CD8-positive, alpha-beta memory T cell (primary cell): ENCODE measurements at regions not wholly inside any gene's neighbourhood (a gene's known extent, or its start where the extent isn't known, plus 50 kb on each side); places are given as distances from the start of the nearest gene placed in this dataset.
A peak's percentile ranks its signal among the peaks of the same experiment; 100 is the strongest.

Experiments
- CTCF ChIA-PET: fragments of 350-600 bp; sonication (Branson Sonifier 250); formaldehyde crosslinking; loops from one replicate; lab custom pipeline; 2021; ENCODE audit warnings: antibody characterized with exemption; lab: Charles Lee
- POLR2A ChIA-PET: fragments of 350-600 bp; sonication (Branson Sonifier 250); formaldehyde crosslinking; loops from one replicate; lab custom pipeline; 2021; ENCODE audit warnings: antibody characterized with exemption; lab: Charles Lee
- DNase-seq, 5 donors: peaks; one replicate each; pipeline versions ENCODE4 v3.0.0 to v3.0.0-alpha.2; 2020 to 2022; ENCODE audit warnings: mixed read lengths in 1 of 5
- H3K27ac ChIP-seq: one replicate; pipeline ENCODE4 v1.7.0; 2013; ENCODE audit warnings: low read depth, mild to moderate bottlenecking, low read length, moderate library complexity
- H3K27me3 ChIP-seq: 2 replicates; pipeline ENCODE4 v1.7.0; 2013; ENCODE audit warnings: low read length, mild to moderate bottlenecking; ENCODE audit not compliant: insufficient read depth, poor library complexity, severe bottlenecking
- H3K36me3 ChIP-seq: 2 replicates; pipeline ENCODE4 v1.7.0; 2013; ENCODE audit warnings: mild to moderate bottlenecking, low read length, moderate library complexity; ENCODE audit not compliant: insufficient read depth
- H3K4me1 ChIP-seq: 2 replicates; pipeline ENCODE4 v1.7.0; 2013; ENCODE audit warnings: mild to moderate bottlenecking, low read length, moderate library complexity; ENCODE audit not compliant: insufficient read depth
- H3K4me3 ChIP-seq: 2 replicates; pipeline ENCODE4 v1.7.0; 2013; ENCODE audit warnings: mild to moderate bottlenecking, low read length
- H3K9me3 ChIP-seq: 2 replicates; pipeline ENCODE4 v1.7.0; 2013; ENCODE audit warnings: mild to moderate bottlenecking, low read length
- H3K27ac Mint-ChIP-seq, 8 donors: one replicate each; pipeline ENCODE4 v1.8.0; 2020 to 2021; ENCODE audit warnings: mixed read lengths in 8 of 8, mild to moderate bottlenecking in 6 of 8, inconsistent platforms in 3 of 8, moderate library complexity in 3 of 8
- H3K27me3 Mint-ChIP-seq, 2 donors: one replicate each; pipeline ENCODE4 v1.8.0; 2020 to 2021; ENCODE audit warnings: mixed read lengths in 2 of 2, mild to moderate bottlenecking in 1 of 2, moderate library complexity in 1 of 2
- H3K36me3 Mint-ChIP-seq, 3 donors: one replicate each; pipeline ENCODE4 v1.8.0; 2020 to 2021; ENCODE audit warnings: mixed read lengths in 3 of 3, inconsistent platforms in 1 of 3, mild to moderate bottlenecking in 1 of 3
- H3K4me1 Mint-ChIP-seq, 3 donors: one replicate each; pipeline ENCODE4 v1.8.0; 2020 to 2021; ENCODE audit warnings: mixed read lengths in 3 of 3, inconsistent platforms in 1 of 3, mild to moderate bottlenecking in 1 of 3
- H3K4me3 Mint-ChIP-seq, 7 donors: one replicate each; pipeline ENCODE4 v1.8.0; 2020 to 2021; ENCODE audit warnings: mixed read lengths in 7 of 7, mild to moderate bottlenecking in 6 of 7, moderate library complexity in 4 of 7, inconsistent platforms in 2 of 7
- H3K9me3 Mint-ChIP-seq, 5 donors: one replicate each; pipeline ENCODE4 v1.8.0; 2020 to 2022; ENCODE audit warnings: mixed read lengths in 5 of 5, mild to moderate bottlenecking in 3 of 5, moderate library complexity in 2 of 5, inconsistent platforms in 1 of 5

DNA sequence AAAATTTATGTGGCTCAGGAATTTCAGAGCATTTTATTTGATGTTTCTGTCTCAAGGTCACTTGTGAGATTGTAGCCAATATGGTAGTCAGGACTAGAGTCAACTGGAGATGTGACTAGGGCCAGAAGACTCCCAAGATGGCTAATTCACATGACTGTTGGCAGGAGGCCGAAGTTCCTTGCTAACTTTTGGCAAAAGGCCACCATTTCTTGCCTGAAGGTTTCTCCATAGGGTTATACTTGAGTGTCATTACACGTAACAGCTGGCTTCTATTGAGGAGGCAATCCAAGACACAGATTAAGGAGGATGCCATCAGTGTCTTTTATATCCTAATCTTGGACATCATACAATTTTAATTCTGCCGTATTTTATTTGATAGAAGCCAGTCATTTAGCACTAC is 162.3 kb upstream of the MAOA start:
- H3K27ac ChIP-seq = no peak overlapping the region
- DNase-seq = no peak
- H3K27me3 ChIP-seq = no peaks in the 10 kb centered on the region
- H3K36me3 ChIP-seq = no peaks in the 10 kb centered on the region
- no peak overlapping the region for H3K4me3 Mint-ChIP-seq
- no peaks in the 10 kb centered on the region for H3K4me1 ChIP-seq
- no peaks in the 10 kb centered on the region for H3K36me3 Mint-ChIP-seq
- ChIA-PET POLR2A (no interaction called here), CTCF (no interaction called here)
- H3K27ac Mint-ChIP-seq = no peak overlapping the region
- H3K9me3 Mint-ChIP-seq = no peaks in the 10 kb centered on the region
- no peak overlapping the region for H3K4me3 ChIP-seq
- H3K9me3 ChIP-seq = no peaks in the 10 kb centered on the region
- no peaks in the 10 kb centered on the region for H3K4me1 Mint-ChIP-seq
- no peaks in the 10 kb centered on the region for H3K27me3 Mint-ChIP-seq

DNA sequence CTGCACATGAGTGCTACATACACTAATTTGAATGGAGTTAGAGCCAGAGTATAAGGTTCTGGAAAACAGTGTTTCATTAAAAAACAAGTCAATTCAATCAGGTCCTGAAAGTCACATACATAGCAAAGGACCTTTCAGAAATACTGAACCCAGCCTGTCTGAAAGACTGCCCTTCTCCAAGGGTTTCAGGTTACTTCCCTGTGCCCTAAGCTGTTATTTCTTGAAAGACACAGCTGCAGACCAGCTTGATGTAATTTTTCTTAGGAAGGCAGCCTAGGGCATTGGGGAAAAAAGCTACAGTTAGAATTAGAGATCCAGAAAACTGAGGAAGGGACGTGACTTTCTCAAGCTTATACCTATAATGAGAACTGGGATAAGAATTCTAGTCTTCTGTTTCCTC is 155.9 kb upstream of the MAOA start:
- Histone ChIP-seq H3K4me1 (no peaks in the 10 kb centered on the region), H3K27ac (no peak overlapping the region), H3K9me3 (no peaks in the 10 kb centered on the region), H3K4me3 (no peak overlapping the region), H3K36me3 (no peaks in the 10 kb centered on the region), H3K27me3 (no peaks in the 10 kb centered on the region)
- ChIA-PET POLR2A (no interaction called here), CTCF (no interaction called here)
- H3K36me3 Mint-ChIP-seq = no peaks in the 10 kb centered on the region
- no peak overlapping the region for H3K27ac Mint-ChIP-seq
- H3K4me3 Mint-ChIP-seq = no peak overlapping the region
- H3K27me3 Mint-ChIP-seq = no peaks in the 10 kb centered on the region
- no peak for DNase-seq
- peaks cover 2 to 8% (median 4%) of the 10 kb centered on the region in 3 donors for H3K4me1 Mint-ChIP-seq
- H3K9me3 Mint-ChIP-seq = no peaks in the 10 kb centered on the region

DNA sequence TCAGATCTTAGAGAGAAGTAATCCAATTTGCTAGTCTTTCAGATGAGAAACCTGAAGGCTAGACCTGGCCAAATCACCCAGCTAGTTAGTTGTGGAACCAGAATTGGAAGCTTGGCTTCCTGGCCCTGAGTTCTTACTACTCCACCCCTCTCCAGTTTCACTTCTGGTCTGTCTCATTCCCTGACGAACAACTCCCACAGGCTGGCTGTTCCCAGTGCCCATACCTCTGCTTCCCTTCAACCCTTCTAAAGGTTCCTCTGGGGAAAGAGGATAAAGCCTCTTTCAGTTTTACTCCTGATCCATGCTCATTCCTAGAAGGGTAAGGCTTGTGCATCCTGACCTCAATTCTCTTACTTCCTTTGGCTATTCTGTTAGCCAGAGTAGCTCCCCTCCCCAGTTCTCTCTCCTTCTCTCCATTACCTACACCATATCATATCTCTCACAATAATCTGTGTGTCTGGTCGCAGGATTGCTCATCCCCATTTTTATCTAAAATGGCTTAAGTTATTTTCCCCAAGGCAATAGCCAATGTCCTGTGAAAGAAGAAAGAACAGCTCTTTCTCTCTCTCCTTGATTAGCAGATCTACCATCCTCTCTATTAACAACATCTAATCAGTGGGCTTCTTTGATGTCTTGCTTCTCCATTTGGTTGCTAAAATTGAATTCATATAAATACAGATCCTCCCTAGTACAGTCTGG is 155.0 kb upstream of the MAOA start:
- Mint-ChIP-seq H3K9me3 (no peaks in the 10 kb centered on the region), H3K27ac (no peak overlapping the region), H3K4me1 (peaks cover 2 to 8% (median 4%) of the 10 kb centered on the region in 3 donors), H3K4me3 (no peak overlapping the region), H3K27me3 (peaks cover 0 to 2% of the 10 kb centered on the region in 2 donors), H3K36me3 (no peaks in the 10 kb centered on the region)
- no peaks in the 10 kb centered on the region for H3K36me3 ChIP-seq
- DNase-seq = no peak
- POLR2A ChIA-PET = no interaction called here
- no peak overlapping the region for H3K27ac ChIP-seq
- no peaks in the 10 kb centered on the region for H3K9me3 ChIP-seq
- no peaks in the 10 kb centered on the region for H3K27me3 ChIP-seq
- no peaks in the 10 kb centered on the region for H3K4me1 ChIP-seq
- CTCF ChIA-PET = interaction anchor here (1.1 kb wide), 1 partner anchor 10 kb away, joined by 3 read pairs; no protein-coding TSS in a partner anchor
- no peak overlapping the region for H3K4me3 ChIP-seq

DNA sequence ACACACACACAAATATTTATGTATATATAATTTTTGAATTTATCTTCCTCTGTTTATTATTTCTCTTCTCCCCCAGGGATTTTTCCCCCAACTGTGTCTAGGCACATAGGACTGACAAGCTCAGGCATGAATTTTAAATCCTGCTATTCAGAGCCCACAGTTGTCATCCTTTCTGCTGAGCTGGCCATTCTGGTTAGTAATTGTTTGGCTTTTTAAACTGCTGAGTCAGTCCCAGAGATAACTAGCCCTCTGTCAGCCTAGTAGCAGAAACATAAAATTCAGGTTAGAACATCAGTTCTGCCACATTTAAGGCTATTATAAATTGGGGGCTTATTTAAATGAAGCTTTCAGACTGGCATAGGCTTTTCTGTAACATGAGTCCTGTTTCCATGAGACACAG is 151.7 kb upstream of the MAOA start:
- no peaks in the 10 kb centered on the region for H3K36me3 ChIP-seq
- Mint-ChIP-seq H3K27ac (no peak overlapping the region), H3K4me3 (no peak overlapping the region), H3K4me1 (peaks cover 2 to 8% (median 4%) of the 10 kb centered on the region in 3 donors), H3K9me3 (no peaks in the 10 kb centered on the region), H3K36me3 (no peaks in the 10 kb centered on the region), H3K27me3 (peaks cover 0 to 5% of the 10 kb centered on the region in 2 donors)
- no peaks in the 10 kb centered on the region for H3K9me3 ChIP-seq
- H3K27me3 ChIP-seq = no peaks in the 10 kb centered on the region
- H3K27ac ChIP-seq = no peak overlapping the region
- DNase-seq = no peak
- POLR2A ChIA-PET = no interaction called here
- H3K4me1 ChIP-seq = no peaks in the 10 kb centered on the region
- H3K4me3 ChIP-seq = no peak overlapping the region
- CTCF ChIA-PET = no interaction called here

DNA sequence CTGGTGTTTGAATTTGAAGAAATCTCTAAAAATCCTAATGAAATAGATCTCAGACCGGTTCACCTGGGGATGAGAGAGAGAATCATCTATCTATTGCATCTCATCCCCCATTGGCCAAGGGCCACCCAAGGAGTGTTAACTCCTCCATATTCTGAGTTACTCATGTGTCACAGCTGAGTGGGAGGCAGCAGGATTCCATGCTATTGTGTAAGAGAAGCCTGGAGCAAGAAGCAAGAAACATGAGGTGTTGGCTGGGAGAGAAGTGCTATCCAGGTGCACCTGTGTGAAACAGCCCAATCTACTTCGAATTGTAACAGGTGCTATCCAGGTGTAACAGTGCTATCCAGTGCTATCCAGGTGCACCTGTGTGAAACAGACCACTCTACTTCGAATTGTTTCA is 150.3 kb upstream of the MAOA start:
- Histone ChIP-seq H3K27me3 (no peaks in the 10 kb centered on the region), H3K4me3 (no peak overlapping the region), H3K36me3 (no peaks in the 10 kb centered on the region), H3K27ac (no peak overlapping the region), H3K4me1 (no peaks in the 10 kb centered on the region), H3K9me3 (no peaks in the 10 kb centered on the region)
- ChIA-PET POLR2A (no interaction called here), CTCF (no interaction called here)
- Mint-ChIP-seq H3K4me3 (no peak overlapping the region), H3K27me3 (peaks cover 0 to 5% of the 10 kb centered on the region in 2 donors), H3K36me3 (no peaks in the 10 kb centered on the region), H3K27ac (no peak overlapping the region), H3K4me1 (peaks cover 2 to 8% (median 4%) of the 10 kb centered on the region in 3 donors), H3K9me3 (no peaks in the 10 kb centered on the region)
- DNase-seq = no peak

DNA sequence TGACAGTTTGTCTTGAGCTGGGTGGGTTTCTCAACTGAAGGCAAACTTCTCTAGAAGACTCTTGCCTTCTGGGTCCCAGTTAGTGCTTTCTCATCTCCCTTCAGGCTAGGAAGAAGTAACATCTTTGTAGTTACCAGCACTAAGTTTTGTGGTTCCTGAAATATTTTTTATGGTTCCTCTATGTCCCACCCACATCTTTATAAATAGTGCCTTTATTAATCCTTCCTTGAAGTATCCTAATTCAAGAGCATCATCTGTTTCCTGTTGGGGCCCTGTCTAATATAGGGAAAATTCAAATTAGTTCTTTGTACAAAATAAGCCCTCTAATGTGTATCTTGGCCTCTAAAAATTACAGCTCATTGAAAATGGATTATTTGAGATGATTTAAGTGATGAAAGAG is 147.4 kb upstream of the MAOA start:
- POLR2A ChIA-PET = no interaction called here
- CTCF ChIA-PET = no interaction called here
- Histone ChIP-seq H3K27me3 (no peaks in the 10 kb centered on the region), H3K27ac (no peak overlapping the region), H3K4me3 (no peak overlapping the region), H3K4me1 (no peaks in the 10 kb centered on the region), H3K9me3 (no peaks in the 10 kb centered on the region), H3K36me3 (no peaks in the 10 kb centered on the region)
- Mint-ChIP-seq H3K27me3 (peaks cover 0 to 10% of the 10 kb centered on the region in 2 donors), H3K4me3 (no peak overlapping the region), H3K27ac (no peak overlapping the region), H3K9me3 (no peaks in the 10 kb centered on the region), H3K36me3 (no peaks in the 10 kb centered on the region), H3K4me1 (no peaks in the 10 kb centered on the region)
- DNase-seq = no peak

DNA sequence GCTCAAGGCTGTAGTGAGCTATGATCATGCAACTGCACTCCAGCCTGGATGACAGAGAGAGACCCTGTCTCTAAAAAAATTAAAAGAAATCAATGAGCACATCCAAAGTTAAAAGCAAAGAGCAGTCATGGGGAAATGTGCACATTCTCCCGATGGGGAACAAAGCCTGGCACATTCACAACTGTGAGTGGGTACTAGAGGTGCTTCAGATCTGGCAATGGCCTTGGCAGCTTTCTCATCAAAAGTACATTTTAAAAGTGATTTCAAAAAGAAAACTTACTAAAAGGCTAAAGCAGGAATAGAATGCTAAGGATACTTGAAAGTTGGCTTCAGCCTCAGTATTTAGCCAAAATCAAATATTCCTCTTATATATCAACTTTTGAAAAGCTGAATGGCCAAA is 145.9 kb upstream of the MAOA start:
- Mint-ChIP-seq H3K4me1 (no peaks in the 10 kb centered on the region), H3K9me3 (no peaks in the 10 kb centered on the region), H3K27me3 (peaks cover 0 to 10% of the 10 kb centered on the region in 2 donors), H3K27ac (no peak overlapping the region), H3K4me3 (no peak overlapping the region), H3K36me3 (no peaks in the 10 kb centered on the region)
- Histone ChIP-seq H3K36me3 (no peaks in the 10 kb centered on the region), H3K4me3 (no peak overlapping the region), H3K27me3 (no peaks in the 10 kb centered on the region), H3K4me1 (no peaks in the 10 kb centered on the region), H3K9me3 (no peaks in the 10 kb centered on the region), H3K27ac (no peak overlapping the region)
- no peak for DNase-seq
- ChIA-PET POLR2A (no interaction called here), CTCF (no interaction called here)

DNA sequence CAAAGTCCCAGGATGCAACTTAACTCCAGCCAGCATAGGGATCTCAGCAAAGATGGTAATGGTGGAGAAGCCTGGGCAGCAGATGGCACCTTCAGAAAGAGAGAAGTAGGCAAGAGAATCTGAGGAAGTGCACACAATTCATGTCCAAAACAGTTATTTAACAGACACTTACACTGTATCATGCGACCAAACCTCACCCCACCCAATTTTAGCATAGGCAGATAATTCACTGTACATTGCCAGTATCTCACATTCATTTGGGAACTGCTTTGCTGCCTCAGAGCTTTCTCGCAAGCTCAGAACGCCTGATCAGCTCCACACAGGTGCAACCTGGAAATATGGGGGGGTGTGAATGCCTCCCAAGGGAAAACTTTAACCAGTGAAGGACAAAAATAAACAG is 143.0 kb upstream of the MAOA start:
- Histone ChIP-seq H3K27me3 (no peaks in the 10 kb centered on the region), H3K36me3 (no peaks in the 10 kb centered on the region), H3K9me3 (no peaks in the 10 kb centered on the region), H3K4me3 (no peak overlapping the region), H3K27ac (no peak overlapping the region), H3K4me1 (no peaks in the 10 kb centered on the region)
- no peaks in the 10 kb centered on the region for H3K4me1 Mint-ChIP-seq
- DNase-seq = no peak
- ChIA-PET POLR2A (no interaction called here), CTCF (no interaction called here)
- H3K36me3 Mint-ChIP-seq = no peaks in the 10 kb centered on the region
- peaks cover 0 to 6% of the 10 kb centered on the region in 2 donors for H3K27me3 Mint-ChIP-seq
- H3K9me3 Mint-ChIP-seq = no peaks in the 10 kb centered on the region
- peak overlapping the region in 1 of 8 donors; percentile 88 for H3K27ac Mint-ChIP-seq
- H3K4me3 Mint-ChIP-seq = no peak overlapping the region
